ENCODE measurements at regions not wholly inside any gene's neighbourhood (a gene's known extent, or its start where the extent isn't known, plus 50 kb on each side); places are given as distances from the start of the nearest gene placed in this dataset.
"Not testable (repeated sequence)": the region's sequence is repeated elsewhere in the genome, so short reads cannot be mapped to it uniquely, and the experiment has no call there.

DNA sequence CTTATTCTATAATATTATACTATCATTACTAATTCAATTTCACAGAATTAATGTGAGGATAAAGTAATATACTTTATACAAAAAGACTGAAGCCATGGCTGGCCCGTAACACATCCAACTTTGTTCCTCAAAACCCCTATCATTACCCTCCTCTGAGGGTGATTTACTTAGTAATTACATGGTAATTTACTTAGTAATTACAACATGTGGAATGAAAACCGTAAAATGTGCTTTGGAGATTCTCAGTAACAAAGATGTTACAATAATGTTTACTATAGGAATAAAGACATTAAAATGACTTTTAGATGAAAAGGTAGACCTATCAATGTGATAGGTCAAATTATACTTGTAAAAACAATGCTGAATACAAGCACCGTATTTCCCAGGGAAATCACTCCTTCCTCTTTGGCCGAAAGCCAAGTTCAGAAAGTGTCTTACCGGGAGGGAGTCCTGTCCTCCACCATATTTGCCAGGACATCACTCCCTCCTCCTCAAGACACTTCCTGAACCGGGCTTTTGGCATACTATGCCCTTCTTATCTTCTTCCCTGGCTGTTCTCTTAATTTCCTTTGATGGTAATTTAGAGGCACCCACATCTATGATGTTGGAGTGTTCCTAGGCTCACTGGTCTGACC is 1047.8 kb downstream of the SOCS6 start:
- no peak for DNase-seq

- no peak for DNase-seq
Measured at GRCh38 chr18:71329563-71329962, 1040.7 kb downstream of the SOCS6 start.

- no peak for DNase-seq
Measured at GRCh38 chr18:71329114-71329513, 1040.3 kb downstream of the SOCS6 start.

DNA sequence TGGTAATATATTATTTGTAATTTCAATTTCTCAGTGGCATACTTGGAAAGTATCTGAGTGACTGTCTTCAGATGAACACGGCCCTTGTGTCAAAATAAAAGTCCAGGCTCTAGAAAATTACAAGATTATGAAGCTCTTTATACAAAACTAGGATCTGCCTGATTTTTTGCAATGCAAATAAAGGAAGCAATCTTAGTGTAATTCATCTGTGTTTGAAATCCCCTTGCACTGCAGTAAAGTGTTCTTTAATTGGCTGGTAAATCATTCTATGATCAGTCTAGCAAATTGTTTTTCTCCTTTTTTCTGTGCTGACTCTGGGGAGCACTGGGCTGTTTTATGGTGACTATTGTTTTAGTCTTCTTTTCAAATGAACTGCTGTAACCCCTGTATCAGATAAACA is 1039.0 kb downstream of the SOCS6 start:
- no peak for DNase-seq

GRCh38 chr18:71327441-71327840 is 1038.6 kb downstream of the SOCS6 start:
- no peak for DNase-seq

DNA sequence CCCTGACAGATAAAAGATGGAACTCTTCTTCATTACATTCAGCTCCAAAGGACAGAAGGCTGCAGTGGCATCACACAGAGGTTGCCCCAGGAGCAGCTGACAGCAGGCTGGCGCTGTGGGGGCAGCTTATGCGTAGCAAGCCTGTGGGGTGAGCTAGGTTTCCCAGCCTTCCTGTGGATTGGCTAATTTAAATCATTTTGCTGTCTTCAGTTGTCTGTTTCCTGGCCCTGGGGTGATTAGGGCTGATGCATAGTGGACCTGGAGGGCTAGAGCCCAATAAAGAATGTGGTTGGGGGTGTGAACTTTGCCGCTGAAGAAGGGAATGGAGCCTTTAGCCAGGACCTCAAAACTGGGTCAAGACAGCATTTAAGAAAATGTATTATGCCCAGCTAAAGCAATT is 1038.0 kb downstream of the SOCS6 start:
- DNase-seq: no peak

DNA sequence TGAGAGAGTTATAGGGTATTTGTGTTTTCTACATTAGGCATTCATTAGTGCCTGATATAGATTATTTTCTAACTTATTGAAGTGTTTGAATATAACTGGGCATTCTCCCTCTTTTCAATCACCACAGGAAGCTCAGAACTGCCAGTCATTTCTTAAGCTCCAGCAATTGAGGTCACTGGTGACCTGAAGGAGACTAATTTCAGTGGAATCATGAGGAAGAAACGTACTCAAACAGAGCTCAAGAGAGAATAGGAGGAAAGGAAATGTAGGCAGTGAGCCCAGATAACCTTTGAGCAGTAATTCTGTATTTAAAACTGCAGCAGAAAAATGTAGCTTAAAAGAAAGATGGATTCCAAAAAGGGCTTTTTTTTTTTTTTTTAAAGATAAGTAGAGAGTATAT is 1035.5 kb downstream of the SOCS6 start:
- DNase-seq: no peak

GRCh38 chr18:71322201-71322600 is 1033.4 kb downstream of the SOCS6 start:
- no peak for DNase-seq

- no peak for DNase-seq
Measured at GRCh38 chr18:71321319-71321718, 1032.5 kb downstream of the SOCS6 start.

DNA sequence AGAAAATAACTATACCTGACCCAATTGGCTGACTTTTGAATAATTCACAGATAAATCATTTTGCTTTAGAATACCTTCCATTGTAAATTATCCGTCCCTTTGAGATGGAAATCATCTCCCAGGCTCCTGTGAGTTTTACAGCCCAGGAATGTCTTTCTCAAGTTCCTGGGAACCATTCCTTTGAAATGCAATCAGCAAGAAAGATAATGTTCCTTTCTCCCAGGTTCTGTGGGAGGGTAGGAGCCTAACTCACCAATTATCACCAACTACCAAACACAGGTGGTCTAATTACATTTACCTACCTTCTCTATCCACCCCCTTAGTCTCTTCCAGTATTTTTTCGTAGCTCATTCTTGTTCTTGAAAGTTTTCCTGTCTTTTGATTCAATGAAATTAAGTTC is 1016.0 kb downstream of the SOCS6 start:
- no peak for DNase-seq

- not testable (repeated sequence) for DNase-seq
Measured at GRCh38 chr18:71303743-71304142, 1014.9 kb downstream of the SOCS6 start.

GRCh38 chr18:71301596-71301995 is 1012.8 kb downstream of the SOCS6 start:
- no peak for DNase-seq

DNA sequence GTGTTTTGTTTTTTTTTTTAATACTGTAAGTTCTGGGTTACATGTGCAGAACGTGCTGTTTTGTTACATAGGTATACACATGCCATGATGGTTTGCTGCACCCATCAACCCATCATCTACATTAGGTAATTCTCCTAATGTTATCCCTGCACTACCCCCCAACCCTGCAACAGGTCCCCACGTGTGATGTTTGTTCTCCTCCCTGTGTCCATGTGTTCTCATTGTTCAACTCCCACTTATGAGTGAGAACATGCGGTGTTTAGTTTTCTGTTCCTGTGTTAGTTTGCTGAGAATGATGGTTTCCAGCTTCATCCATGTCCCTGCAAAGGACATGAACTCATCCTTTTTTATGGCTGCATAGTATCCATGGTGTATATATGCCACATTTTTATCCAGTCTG is 1005.4 kb downstream of the SOCS6 start:
- not testable (repeated sequence) for DNase-seq

DNA sequence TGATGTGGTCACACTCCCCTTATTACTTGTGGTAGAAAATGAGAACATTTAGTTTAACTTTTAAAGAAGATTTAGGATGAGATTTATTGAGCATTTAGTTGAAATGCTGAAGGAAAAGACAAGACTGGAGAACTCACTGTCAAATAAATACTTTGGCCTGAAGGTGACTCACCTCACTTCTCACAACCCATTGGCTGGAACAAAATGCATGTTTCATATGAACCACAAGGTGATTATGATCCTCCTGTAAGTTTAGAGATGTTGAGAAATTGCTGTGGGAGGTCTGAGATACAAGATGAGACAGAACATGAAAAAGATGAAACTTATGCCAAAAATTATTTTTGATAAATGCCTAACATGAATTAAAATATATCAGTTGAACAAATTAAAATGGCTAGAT is 1004.5 kb downstream of the SOCS6 start:
- no peak for DNase-seq

- no peak for DNase-seq
Measured at GRCh38 chr18:71287268-71287667, 998.4 kb downstream of the SOCS6 start.

DNA sequence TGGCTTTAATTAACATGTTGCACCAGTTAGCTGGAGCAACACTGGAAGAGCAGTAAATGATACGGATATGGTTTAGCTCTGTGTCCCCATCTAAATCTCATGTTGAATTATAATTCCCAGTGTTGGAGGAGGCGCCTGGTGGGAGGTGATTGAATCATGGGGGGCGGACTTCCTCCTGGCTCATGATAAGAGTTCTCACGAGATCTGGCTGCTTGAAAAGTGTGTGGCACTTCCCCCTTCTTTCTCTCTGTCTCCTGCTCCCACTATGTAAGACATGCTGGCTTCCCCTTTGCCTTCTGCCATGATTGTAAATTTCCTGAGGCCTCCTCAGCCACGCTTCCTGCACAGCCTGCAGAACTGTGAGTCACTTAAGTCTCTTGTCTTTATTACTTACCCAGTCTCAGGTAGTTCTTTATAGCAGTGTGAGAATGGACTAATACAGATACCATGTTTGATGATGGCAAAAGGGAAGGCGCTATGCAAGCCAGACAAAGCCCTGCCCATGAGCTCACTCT is 963.6 kb downstream of the SOCS6 start:
- DNase-seq: no peak

GRCh38 chr18:71250191-71250590 is 961.3 kb downstream of the SOCS6 start:
- DNase-seq: no peak

DNA sequence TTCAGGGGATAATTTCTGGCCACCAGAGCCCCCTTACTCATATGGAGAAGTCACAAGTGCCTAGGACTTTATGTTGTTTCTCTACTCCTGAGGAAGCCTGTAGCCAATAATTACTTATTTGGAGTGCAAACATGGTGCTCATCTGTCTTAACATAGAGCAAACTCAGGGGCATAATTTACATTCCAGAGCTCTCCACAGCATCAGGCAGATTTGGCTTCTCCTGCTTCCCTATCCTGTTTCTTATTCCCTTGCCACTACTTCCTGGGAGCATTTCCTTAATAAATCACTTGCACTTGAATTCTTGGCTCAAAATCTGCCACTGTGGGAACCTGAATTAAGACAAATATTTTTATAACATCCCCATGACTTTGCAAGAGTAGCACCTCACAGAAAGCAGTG is 960.9 kb downstream of the SOCS6 start:
- DNase-seq: no peak

DNA sequence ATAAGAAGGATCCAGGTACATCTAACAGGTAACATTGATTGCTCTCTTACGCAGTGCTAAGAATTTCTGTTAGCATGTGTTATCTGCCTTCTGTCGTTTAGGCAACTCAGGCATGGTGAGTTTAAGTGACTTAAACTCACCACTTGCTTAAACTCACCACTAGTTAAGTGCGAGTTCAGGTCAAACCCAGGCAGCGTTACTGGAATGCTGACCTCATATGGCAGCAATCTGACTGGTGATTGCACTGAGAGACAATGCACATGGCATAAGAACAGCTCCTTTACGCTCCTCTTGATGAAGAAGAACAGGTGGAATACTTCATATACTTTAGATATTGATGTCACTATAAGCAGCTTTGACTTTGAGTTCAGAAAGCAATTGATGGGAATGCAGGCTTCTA is 954.1 kb downstream of the SOCS6 start:
- no peak for DNase-seq

DNA sequence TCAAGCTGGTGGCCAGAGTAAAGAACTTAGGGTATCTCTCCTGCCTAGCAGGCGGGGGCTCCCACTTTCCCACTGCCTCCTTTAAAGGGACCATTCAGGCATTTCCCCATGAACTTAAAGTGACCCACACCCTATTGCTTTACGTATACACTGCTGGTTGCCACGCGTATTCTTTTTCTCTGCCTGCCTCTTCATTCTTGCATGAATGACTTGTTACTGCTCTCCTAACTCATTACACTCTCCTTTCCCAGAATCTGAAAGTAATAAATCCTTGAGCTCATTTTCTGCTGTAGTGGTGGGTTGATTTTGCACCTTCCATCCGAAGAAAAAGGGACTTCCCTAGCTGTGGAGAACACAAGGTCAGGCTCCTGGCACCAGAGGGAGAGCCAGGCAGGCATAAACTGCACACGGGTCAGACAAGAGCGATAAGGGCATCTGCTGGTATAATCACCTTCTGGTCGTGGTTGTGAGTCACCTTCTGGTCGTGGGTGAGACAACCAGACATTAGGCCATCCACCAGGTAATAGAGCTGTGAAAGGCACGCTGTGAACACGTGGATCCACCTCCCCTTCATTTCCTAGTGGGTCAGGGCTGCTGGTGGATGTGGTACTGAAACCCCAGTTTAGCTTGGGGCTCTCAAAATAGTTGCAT is 950.3 kb downstream of the SOCS6 start:
- no peak for DNase-seq

- DNase-seq: no peak
Measured at GRCh38 chr18:71237641-71238040, 948.8 kb downstream of the SOCS6 start.

DNA sequence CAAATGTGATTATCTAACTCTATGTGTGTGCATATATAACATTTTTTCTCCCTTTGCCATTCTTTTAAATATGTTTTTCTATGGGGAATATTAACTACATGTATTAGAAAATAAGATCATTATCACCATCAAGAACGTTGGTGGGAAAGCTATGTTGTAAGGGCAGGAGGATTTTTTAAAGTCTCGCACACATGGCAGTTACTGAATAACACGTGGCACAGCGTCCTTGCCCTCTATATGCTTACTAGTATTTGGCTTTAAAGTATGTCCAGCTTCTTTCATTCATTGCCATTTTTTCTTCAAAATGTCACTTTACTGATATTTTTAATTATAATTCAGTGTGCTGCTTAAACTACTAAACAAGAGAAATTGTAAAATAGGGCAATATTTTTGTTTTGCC is 944.3 kb downstream of the SOCS6 start:
- no peak for DNase-seq

DNA sequence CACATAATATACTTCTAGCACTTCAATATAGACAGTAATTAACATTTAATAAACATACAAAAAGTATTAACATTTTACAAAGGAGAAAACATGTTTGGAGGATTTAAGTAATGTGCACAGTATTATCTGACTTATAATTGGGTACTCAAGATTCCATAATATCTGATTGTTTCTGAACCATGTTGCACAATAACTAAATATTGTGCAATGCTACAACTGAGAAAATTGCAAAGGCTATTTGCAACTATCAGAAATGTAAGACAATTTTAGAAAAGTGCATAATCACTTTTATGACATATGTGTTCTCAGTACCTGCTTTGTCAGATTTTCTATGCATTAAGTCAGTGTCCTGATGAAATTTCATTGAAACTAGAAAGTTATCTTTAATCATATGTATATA is 934.6 kb downstream of the SOCS6 start:
- no peak for DNase-seq

DNA sequence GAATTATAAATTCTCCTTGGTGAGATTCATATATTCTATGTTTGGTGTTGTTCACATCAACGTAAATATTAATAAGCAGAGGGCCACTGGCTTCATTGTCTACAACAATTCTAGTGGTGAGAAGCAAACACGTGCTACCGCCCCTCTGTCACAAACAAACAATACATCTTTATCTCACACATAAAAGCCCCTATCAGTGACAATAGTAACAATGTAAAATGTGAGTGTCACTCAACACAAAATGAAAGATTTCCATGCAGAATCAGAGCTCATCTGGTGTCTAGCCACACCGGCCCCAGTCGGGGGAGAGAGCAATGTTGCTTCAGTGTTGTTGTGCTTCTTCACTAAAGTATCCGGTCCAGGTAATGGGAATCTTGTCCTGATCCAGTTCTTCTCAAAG is 932.6 kb downstream of the SOCS6 start:
- no peak for DNase-seq

DNA sequence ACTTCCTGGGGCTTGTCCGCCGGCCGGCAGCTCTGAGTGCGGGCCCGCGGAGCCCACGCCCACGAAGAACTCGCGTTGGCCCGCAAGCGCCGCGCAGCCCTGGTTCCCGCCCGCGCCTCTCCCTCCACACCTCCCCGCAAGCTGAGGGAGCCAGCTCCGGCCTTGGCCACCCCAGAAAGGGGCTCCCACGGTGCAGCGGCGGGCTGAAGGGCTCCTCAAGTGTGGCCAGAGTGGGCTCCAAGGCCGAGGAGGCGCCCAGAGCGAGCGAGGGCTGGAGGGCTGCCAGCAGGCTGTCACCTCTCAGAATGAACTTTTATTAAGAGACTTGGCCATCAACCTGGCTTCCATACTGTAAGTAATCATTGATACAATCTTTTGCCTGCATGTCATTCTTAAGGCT is 923.9 kb downstream of the SOCS6 start:
- DNase-seq: not testable (repeated sequence)
